ENCODE measurements at regions not wholly inside any gene's neighbourhood (a gene's known extent, or its start where the extent isn't known, plus 50 kb on each side); places are given as distances from the start of the nearest gene placed in this dataset.

DNA sequence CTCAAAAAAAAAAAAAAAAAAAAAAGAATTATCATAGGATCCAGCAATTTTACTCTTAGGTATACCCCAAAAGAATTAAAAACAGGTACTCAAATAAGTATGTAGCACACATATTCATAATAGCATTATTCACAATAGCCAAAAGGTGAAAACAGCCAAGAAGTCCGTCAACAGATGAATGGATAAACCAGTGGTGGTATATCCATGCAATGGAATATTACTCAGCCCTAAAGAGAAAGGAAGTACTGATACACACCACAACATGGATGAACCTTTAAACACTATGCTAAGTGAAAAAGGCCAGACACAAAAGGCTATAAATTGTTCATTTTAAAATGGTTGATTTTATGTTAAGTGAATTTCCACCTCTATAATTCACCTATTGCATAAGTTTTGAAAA, 804.8 kb upstream of the AUTS2 start:
- no peaks in the 10 kb centered on the region for H3K36me3 ChIP-seq (ENCODE audit: control insufficient read depth, insufficient read depth, low read length)
- H3K27me3 ChIP-seq (ENCODE audit: control insufficient read depth, insufficient read depth, low read length): no peaks in the 10 kb centered on the region
- no peak overlapping the region for H3K4me2 ChIP-seq (ENCODE audit: low read length)
- no peak overlapping the region for H2AFZ ChIP-seq
- no peaks in the 10 kb centered on the region for H3K79me2 ChIP-seq
- no peaks in the 10 kb centered on the region for H3K9me3 ChIP-seq (ENCODE audit: control insufficient read depth, low read length)
- H3K4me3 ChIP-seq (ENCODE audit: low read depth, low read length): no peak overlapping the region
- TF ChIP-seq, protein P1, sequence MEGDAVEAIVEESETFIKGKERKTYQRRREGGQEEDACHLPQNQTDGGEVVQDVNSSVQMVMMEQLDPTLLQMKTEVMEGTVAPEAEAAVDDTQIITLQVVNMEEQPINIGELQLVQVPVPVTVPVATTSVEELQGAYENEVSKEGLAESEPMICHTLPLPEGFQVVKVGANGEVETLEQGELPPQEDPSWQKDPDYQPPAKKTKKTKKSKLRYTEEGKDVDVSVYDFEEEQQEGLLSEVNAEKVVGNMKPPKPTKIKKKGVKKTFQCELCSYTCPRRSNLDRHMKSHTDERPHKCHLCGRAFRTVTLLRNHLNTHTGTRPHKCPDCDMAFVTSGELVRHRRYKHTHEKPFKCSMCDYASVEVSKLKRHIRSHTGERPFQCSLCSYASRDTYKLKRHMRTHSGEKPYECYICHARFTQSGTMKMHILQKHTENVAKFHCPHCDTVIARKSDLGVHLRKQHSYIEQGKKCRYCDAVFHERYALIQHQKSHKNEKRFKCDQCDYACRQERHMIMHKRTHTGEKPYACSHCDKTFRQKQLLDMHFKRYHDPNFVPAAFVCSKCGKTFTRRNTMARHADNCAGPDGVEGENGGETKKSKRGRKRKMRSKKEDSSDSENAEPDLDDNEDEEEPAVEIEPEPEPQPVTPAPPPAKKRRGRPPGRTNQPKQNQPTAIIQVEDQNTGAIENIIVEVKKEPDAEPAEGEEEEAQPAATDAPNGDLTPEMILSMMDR (IDR thresholded peaks at IDR 0.05): no peak
- H3K27ac ChIP-seq: no peak overlapping the region
- no peak overlapping the region for H3K9ac ChIP-seq
- H3K4me1 ChIP-seq: no peaks in the 10 kb centered on the region

DNA sequence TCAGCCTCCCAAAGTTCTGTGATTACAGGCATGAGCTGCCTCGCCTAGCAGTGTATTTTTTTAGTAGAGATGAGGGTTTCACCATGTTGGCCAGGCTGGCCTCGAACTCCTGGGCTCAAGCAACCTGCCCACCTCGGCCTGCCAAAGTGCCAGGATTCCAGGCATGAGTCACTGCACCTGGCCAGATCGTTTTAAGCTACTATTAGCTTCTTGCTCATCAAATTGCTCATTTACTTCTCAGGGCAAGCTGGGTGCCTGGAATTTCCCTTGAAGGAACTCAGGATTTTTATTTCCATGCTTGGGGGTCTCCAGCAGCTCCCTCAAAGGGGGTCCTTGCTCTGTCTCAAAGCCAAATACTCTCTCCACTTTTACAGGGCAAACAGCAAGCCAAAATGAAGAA, 798.0 kb upstream of the AUTS2 start:
- no peaks in the 10 kb centered on the region for H3K4me1 ChIP-seq
- no peaks in the 10 kb centered on the region for H3K27me3 ChIP-seq (ENCODE audit: control insufficient read depth, insufficient read depth, low read length)
- H2AFZ ChIP-seq: no peak overlapping the region
- TF ChIP-seq, protein P1 (IDR thresholded peaks at IDR 0.05): no peak
- H3K9me3 ChIP-seq (ENCODE audit: control insufficient read depth, low read length): no peaks in the 10 kb centered on the region
- H3K4me3 ChIP-seq (ENCODE audit: low read depth, low read length): no peak overlapping the region
- H3K9ac ChIP-seq: no peak overlapping the region
- no peak overlapping the region for H3K27ac ChIP-seq
- no peaks in the 10 kb centered on the region for H3K79me2 ChIP-seq
- no peaks in the 10 kb centered on the region for H3K36me3 ChIP-seq (ENCODE audit: control insufficient read depth, insufficient read depth, low read length)
- H3K4me2 ChIP-seq (ENCODE audit: low read length): no peak overlapping the region

DNA sequence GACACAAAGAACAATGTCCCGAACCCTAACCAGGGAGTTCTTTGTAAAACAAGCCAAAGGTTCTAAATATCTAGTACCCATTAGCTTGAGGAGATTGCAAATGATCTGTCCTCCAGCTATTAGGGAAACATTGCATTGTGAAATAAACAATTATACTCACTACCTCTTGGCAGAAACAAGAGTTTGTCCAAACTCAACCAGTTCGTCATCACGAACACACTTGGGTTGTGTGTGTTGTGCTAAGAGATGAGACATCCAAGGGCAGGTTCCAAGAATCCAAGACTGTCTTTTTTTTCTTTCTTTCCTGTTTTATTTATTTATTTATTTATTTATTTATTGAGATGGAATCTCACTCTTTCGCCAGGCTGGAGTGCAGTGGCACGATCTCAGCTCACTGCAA, 793.1 kb upstream of the AUTS2 start:
- no peak overlapping the region for H3K4me3 ChIP-seq (ENCODE audit: low read depth, low read length)
- H3K27ac ChIP-seq: no peak overlapping the region
- H3K27me3 ChIP-seq (ENCODE audit: control insufficient read depth, insufficient read depth, low read length): no peaks in the 10 kb centered on the region
- H3K9me3 ChIP-seq (ENCODE audit: control insufficient read depth, low read length): no peaks in the 10 kb centered on the region
- no peak overlapping the region for H2AFZ ChIP-seq
- TF ChIP-seq, protein P1 (IDR thresholded peaks at IDR 0.05): no peak
- no peak overlapping the region for H3K9ac ChIP-seq
- H3K4me1 ChIP-seq: no peaks in the 10 kb centered on the region
- no peaks in the 10 kb centered on the region for H3K79me2 ChIP-seq
- no peak overlapping the region for H3K4me2 ChIP-seq (ENCODE audit: low read length)
- H3K36me3 ChIP-seq (ENCODE audit: control insufficient read depth, insufficient read depth, low read length): no peaks in the 10 kb centered on the region

DNA sequence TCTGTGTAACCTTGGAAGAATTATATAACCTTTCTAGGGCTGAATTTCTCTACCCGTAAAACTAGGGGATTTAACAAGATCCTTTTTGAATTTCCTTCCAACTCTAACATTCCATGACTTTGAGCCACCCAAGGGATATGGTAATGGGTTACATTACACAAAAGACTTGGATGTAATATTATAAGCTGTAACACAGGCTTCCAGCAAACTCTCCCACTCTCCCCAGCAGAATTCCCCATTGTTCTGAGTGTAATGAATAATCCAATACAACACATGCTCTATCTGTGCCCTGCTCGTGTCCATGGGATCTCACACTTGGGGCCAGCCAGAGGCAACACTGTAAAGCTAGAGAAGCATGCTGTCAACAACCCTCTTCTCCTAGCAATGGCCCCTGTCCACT, 790.6 kb upstream of the AUTS2 start:
- TF ChIP-seq, protein P1 (IDR thresholded peaks at IDR 0.05): no peak
- no peak overlapping the region for H3K4me2 ChIP-seq (ENCODE audit: low read length)
- no peaks in the 10 kb centered on the region for H3K4me1 ChIP-seq
- no peaks in the 10 kb centered on the region for H3K36me3 ChIP-seq (ENCODE audit: control insufficient read depth, insufficient read depth, low read length)
- H2AFZ ChIP-seq: no peak overlapping the region
- H3K4me3 ChIP-seq (ENCODE audit: low read depth, low read length): no peak overlapping the region
- H3K27me3 ChIP-seq (ENCODE audit: control insufficient read depth, insufficient read depth, low read length): no peaks in the 10 kb centered on the region
- H3K9ac ChIP-seq: no peak overlapping the region
- H3K27ac ChIP-seq: no peak overlapping the region
- no peaks in the 10 kb centered on the region for H3K9me3 ChIP-seq (ENCODE audit: control insufficient read depth, low read length)
- H3K79me2 ChIP-seq: no peaks in the 10 kb centered on the region

DNA sequence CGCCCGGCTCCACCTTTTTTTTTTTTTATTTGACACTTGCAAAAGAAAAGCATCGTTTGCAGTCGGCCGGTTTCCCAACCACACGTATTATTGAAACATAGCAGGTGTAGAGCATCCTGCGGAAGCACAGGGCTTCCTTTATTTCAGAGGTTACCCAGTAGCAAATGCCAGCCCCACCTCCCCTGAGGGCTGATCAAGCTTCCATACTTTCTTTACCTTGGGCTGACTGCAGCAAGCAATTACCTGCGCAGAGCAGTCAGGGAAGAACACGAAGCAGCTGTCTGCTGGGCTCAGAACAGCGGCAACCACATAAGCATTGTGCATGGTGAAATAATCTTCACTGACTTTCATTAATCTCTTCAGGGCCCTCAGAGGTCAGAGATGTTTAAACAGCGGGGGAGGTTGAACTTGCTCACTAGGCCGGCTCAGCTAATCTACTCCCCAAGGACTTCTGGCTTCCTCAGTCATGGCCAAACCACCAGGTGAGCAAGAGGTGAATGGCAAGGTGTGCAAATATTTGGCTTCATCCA, 784.7 kb upstream of the AUTS2 start:
- H3K79me2 ChIP-seq: no peaks in the 10 kb centered on the region
- H2AFZ ChIP-seq: no peak overlapping the region
- no peaks in the 10 kb centered on the region for H3K36me3 ChIP-seq (ENCODE audit: control insufficient read depth, insufficient read depth, low read length)
- no peak overlapping the region for H3K9ac ChIP-seq
- no peaks in the 10 kb centered on the region for H3K4me1 ChIP-seq
- no peaks in the 10 kb centered on the region for H3K27me3 ChIP-seq (ENCODE audit: control insufficient read depth, insufficient read depth, low read length)
- H3K9me3 ChIP-seq (ENCODE audit: control insufficient read depth, low read length): no peaks in the 10 kb centered on the region
- no peak overlapping the region for H3K4me2 ChIP-seq (ENCODE audit: low read length)
- TF ChIP-seq, protein P1 (IDR thresholded peaks at IDR 0.05): no peak
- no peak overlapping the region for H3K4me3 ChIP-seq (ENCODE audit: low read depth, low read length)
- H3K27ac ChIP-seq: no peak overlapping the region
